ENCODE measurements at regions not wholly inside any gene's neighbourhood (a gene's known extent, or its start where the extent isn't known, plus 50 kb on each side); places are given as distances from the start of the nearest gene placed in this dataset.
"Not testable (repeated sequence)": the region's sequence is repeated elsewhere in the genome, so short reads cannot be mapped to it uniquely, and the experiment has no call there.

- no peaks in the 10 kb centered on the region for H3K4me1 Mint-ChIP-seq (ENCODE audit: low read depth)
- intact Hi-C loops (cut with micrococcal nuclease): no loop called here
- no peak overlapping the region for H3K27ac Mint-ChIP-seq
- CTCF ChIA-PET: no interaction called here
- peaks cover 2% of the 10 kb centered on the region for H3K27me3 Mint-ChIP-seq (ENCODE audit: low read depth)
- DNase-seq: no peak
- no peak overlapping the region for H3K4me3 Mint-ChIP-seq
- H3K36me3 Mint-ChIP-seq (ENCODE audit: low read depth): no peaks in the 10 kb centered on the region
- H3K9me3 Mint-ChIP-seq: no peaks in the 10 kb centered on the region
Observed at GRCh38 chr9:124130277-124131075, 118.9 kb downstream of the LHX2 start.

- H3K9me3 Mint-ChIP-seq; intact Hi-C loops (cut with micrococcal nuclease); H3K4me3 Mint-ChIP-seq; H3K4me1 Mint-ChIP-seq (ENCODE audit: low read depth); DNase-seq; H3K27ac Mint-ChIP-seq; H3K27me3 Mint-ChIP-seq (ENCODE audit: low read depth); H3K36me3 Mint-ChIP-seq (ENCODE audit: low read depth): not testable (repeated sequence)
- CTCF ChIA-PET: interaction anchor here (0.9 to 1.3 kb wide), 2 partner anchors 29 to 85 kb away, joined by 3 to 4 read pairs; no protein-coding TSS in a partner anchor
Observed at GRCh38 chr9:124131518-124131917, 120.0 kb downstream of the LHX2 start.

- no peaks in the 10 kb centered on the region for H3K36me3 Mint-ChIP-seq (ENCODE audit: low read depth)
- no peak for DNase-seq
- CTCF ChIA-PET: interaction anchor here (0.7 to 1.3 kb wide), 3 partner anchors 28 to 256 kb away, joined by 3 to 4 read pairs (median 3); no protein-coding TSS in a partner anchor
- intact Hi-C loops (cut with micrococcal nuclease): no loop called here
- H3K27me3 Mint-ChIP-seq (ENCODE audit: low read depth): peaks cover 2% of the 10 kb centered on the region
- H3K4me3 Mint-ChIP-seq: no peak overlapping the region
- H3K9me3 Mint-ChIP-seq: no peaks in the 10 kb centered on the region
- H3K27ac Mint-ChIP-seq: no peak overlapping the region
- H3K4me1 Mint-ChIP-seq (ENCODE audit: low read depth): no peaks in the 10 kb centered on the region
Observed at GRCh38 chr9:124132671-124133147, 121.1 kb downstream of the LHX2 start.

- no peaks in the 10 kb centered on the region for H3K9me3 Mint-ChIP-seq
- H3K27me3 Mint-ChIP-seq (ENCODE audit: low read depth): peaks cover 2% of the 10 kb centered on the region
- H3K4me1 Mint-ChIP-seq (ENCODE audit: low read depth): no peaks in the 10 kb centered on the region
- intact Hi-C loops (cut with micrococcal nuclease): no loop called here
- H3K4me3 Mint-ChIP-seq: no peak overlapping the region
- DNase-seq: peak; percentile 56
- CTCF ChIA-PET: interaction anchor here (0.6 kb wide), 1 partner anchor 218 kb away, joined by 4 read pairs; no protein-coding TSS in a partner anchor
- no peak overlapping the region for H3K27ac Mint-ChIP-seq
- no peaks in the 10 kb centered on the region for H3K36me3 Mint-ChIP-seq (ENCODE audit: low read depth)
Observed at GRCh38 chr9:124133727-124134126, 122.2 kb downstream of the LHX2 start.

GRCh38 chr9:124134526-124134925, 123.0 kb downstream of the LHX2 start:
- Mint-ChIP-seq H3K4me1 (ENCODE audit: low read depth) (no peaks in the 10 kb centered on the region), H3K4me3 (no peak overlapping the region), H3K27me3 (ENCODE audit: low read depth) (peaks cover 2% of the 10 kb centered on the region), H3K9me3 (no peaks in the 10 kb centered on the region), H3K36me3 (ENCODE audit: low read depth) (no peaks in the 10 kb centered on the region), H3K27ac (no peak overlapping the region)
- CTCF ChIA-PET: interaction anchor here (0.6 kb wide), 2 partner anchors 207 to 218 kb away, joined by 4 to 9 read pairs; no protein-coding TSS in a partner anchor
- no peak for DNase-seq
- intact Hi-C loops (cut with micrococcal nuclease): no loop called here

- Mint-ChIP-seq H3K36me3 (ENCODE audit: low read depth) (no peaks in the 10 kb centered on the region), H3K27ac (no peak overlapping the region), H3K9me3 (no peaks in the 10 kb centered on the region), H3K27me3 (ENCODE audit: low read depth) (peaks cover 2% of the 10 kb centered on the region), H3K4me3 (no peak overlapping the region), H3K4me1 (ENCODE audit: low read depth) (no peaks in the 10 kb centered on the region)
- no peak for DNase-seq
- intact Hi-C loops (cut with micrococcal nuclease): no loop called here
- CTCF ChIA-PET: interaction anchor here (1.4 kb wide), 1 partner anchor 9 kb away, joined by 8 read pairs; no protein-coding TSS in a partner anchor
Observed at GRCh38 chr9:124135813-124136365, 121.9 kb upstream of the NEK6 start.

- Mint-ChIP-seq H3K9me3 (no peaks in the 10 kb centered on the region), H3K27ac (no peak overlapping the region), H3K4me1 (ENCODE audit: low read depth) (no peaks in the 10 kb centered on the region), H3K4me3 (no peak overlapping the region), H3K36me3 (ENCODE audit: low read depth) (no peaks in the 10 kb centered on the region), H3K27me3 (ENCODE audit: low read depth) (peaks cover 2% of the 10 kb centered on the region)
- intact Hi-C loops (cut with micrococcal nuclease): no loop called here
- CTCF ChIA-PET: interaction anchor here (1.4 kb wide), 1 partner anchor 10 kb away, joined by 8 read pairs; no protein-coding TSS in a partner anchor
- no peak for DNase-seq
Observed at GRCh38 chr9:124137009-124137943, 120.5 kb upstream of the NEK6 start.

GRCh38 chr9:124137944-124138335, 119.8 kb upstream of the NEK6 start:
- Mint-ChIP-seq H3K27ac (no peak overlapping the region), H3K4me3 (no peak overlapping the region), H3K9me3 (no peaks in the 10 kb centered on the region), H3K4me1 (ENCODE audit: low read depth) (no peaks in the 10 kb centered on the region), H3K27me3 (ENCODE audit: low read depth) (peaks cover 2% of the 10 kb centered on the region), H3K36me3 (ENCODE audit: low read depth) (no peaks in the 10 kb centered on the region)
- DNase-seq: no peak
- CTCF ChIA-PET: no interaction called here
- intact Hi-C loops (cut with micrococcal nuclease): no loop called here

GRCh38 chr9:124139001-124139400, 118.7 kb upstream of the NEK6 start:
- Mint-ChIP-seq H3K27me3 (ENCODE audit: low read depth) (peaks cover 2% of the 10 kb centered on the region), H3K4me1 (ENCODE audit: low read depth) (no peaks in the 10 kb centered on the region), H3K4me3 (no peak overlapping the region), H3K9me3 (no peaks in the 10 kb centered on the region), H3K27ac (no peak overlapping the region), H3K36me3 (ENCODE audit: low read depth) (no peaks in the 10 kb centered on the region)
- intact Hi-C loops (cut with micrococcal nuclease): no loop called here
- no peak for DNase-seq
- CTCF ChIA-PET: interaction anchor here (0.6 kb wide), 2 partner anchors 13 to 95 kb away, joined by 3 read pairs; no protein-coding TSS in a partner anchor

- intact Hi-C loops (cut with micrococcal nuclease): no loop called here
- no peaks in the 10 kb centered on the region for H3K36me3 Mint-ChIP-seq (ENCODE audit: low read depth)
- H3K27ac Mint-ChIP-seq: no peak overlapping the region
- H3K27me3 Mint-ChIP-seq (ENCODE audit: low read depth): no peaks in the 10 kb centered on the region
- peaks cover 2% of the 10 kb centered on the region for H3K4me1 Mint-ChIP-seq (ENCODE audit: low read depth)
- CTCF ChIA-PET: interaction anchor here (0.7 kb wide), 1 partner anchor 14 kb away, joined by 3 read pairs; no protein-coding TSS in a partner anchor
- no peaks in the 10 kb centered on the region for H3K9me3 Mint-ChIP-seq
- H3K4me3 Mint-ChIP-seq: no peak overlapping the region
- DNase-seq: no peak
Observed at GRCh38 chr9:124140941-124141568, 116.7 kb upstream of the NEK6 start.

- H3K27ac Mint-ChIP-seq; H3K9me3 Mint-ChIP-seq; H3K4me3 Mint-ChIP-seq; H3K36me3 Mint-ChIP-seq (ENCODE audit: low read depth); H3K4me1 Mint-ChIP-seq (ENCODE audit: low read depth); DNase-seq; H3K27me3 Mint-ChIP-seq (ENCODE audit: low read depth); CTCF ChIA-PET; intact Hi-C loops (cut with micrococcal nuclease): not testable (repeated sequence)
Observed at GRCh38 chr9:124144561-124145123, 113.1 kb upstream of the NEK6 start.
